ENCODE measurements at regions not wholly inside any gene's neighbourhood (a gene's known extent, or its start where the extent isn't known, plus 50 kb on each side); places are given as distances from the start of the nearest gene placed in this dataset.

DNA sequence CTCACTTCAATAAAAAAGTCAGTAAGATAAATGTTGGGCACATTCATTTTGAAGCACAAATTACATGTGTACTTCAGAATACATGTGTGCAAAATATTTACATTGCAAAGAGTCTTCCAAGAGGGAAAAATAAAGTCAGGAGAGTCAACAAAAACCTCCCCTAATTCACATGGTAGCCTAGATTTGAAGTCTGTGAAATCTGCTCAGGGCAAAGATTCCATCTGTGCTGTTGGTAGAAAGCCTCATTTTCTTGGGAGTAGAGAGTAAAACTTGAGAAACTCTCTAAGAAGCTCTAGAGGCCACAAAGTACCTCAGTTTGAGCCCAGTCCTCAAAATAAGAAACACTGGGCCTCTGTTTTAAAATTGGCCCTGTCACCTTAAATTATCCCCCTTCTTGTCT lies 303.4 kb downstream of the RAB28 start:
- TF ChIP-seq NFKBIZ (CRISPR knock-in tag; IDR thresholded peaks at IDR 0.05) (no peak), POLR2A (IDR thresholded peaks at IDR 0.05; ENCODE audit: insufficient read depth in 1 of 2, low read depth in 2 of 2, low read length in 2 of 2) (no peak), ZBTB34 (CRISPR knock-in tag; IDR thresholded peaks at IDR 0.05) (no peak)
- TF ChIP-seq, protein P1, sequence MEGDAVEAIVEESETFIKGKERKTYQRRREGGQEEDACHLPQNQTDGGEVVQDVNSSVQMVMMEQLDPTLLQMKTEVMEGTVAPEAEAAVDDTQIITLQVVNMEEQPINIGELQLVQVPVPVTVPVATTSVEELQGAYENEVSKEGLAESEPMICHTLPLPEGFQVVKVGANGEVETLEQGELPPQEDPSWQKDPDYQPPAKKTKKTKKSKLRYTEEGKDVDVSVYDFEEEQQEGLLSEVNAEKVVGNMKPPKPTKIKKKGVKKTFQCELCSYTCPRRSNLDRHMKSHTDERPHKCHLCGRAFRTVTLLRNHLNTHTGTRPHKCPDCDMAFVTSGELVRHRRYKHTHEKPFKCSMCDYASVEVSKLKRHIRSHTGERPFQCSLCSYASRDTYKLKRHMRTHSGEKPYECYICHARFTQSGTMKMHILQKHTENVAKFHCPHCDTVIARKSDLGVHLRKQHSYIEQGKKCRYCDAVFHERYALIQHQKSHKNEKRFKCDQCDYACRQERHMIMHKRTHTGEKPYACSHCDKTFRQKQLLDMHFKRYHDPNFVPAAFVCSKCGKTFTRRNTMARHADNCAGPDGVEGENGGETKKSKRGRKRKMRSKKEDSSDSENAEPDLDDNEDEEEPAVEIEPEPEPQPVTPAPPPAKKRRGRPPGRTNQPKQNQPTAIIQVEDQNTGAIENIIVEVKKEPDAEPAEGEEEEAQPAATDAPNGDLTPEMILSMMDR (CRISPR knock-in tag; IDR thresholded peaks at IDR 0.05): no peak
- TF ChIP-seq, protein P2, sequence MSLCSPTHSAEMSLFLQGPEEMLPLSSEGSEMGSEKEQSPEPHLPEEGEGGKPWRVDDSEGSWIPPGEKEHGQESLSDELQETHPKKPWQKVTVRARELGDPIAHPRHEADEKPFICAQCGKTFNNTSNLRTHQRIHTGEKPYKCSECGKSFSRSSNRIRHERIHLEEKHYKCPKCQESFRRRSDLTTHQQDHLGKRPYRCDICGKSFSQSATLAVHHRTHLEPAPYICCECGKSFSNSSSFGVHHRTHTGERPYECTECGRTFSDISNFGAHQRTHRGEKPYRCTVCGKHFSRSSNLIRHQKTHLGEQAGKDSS (CRISPR knock-in tag; IDR thresholded peaks at IDR 0.05; ENCODE audit: borderline replicate concordance, low read depth): no peak

Data from HepG2 (cell line).